ENCODE measurements at regions not wholly inside any gene's neighbourhood (a gene's known extent, or its start where the extent isn't known, plus 50 kb on each side); places are given as distances from the start of the nearest gene placed in this dataset.

DNA sequence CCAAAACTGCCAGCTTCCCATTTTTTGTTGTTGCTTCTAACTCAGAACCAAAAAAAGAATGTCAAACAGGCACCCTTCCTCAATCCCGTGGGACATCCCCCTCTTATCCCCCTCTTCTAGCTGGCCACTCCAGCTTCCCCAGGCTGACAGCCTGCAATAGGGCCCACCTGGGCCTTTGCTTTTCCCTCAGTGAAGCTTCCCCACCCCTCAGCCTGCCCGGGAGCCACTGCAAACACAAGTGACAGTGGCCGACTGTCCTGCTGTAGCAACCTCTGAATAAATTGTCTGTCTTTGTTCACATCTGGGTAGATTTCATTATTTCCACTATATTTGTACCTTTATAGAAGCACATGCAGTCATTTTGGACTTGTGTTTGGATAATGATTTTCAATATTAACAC lies 245.3 kb downstream of the GADD45G start:
- TF ChIP-seq, protein P1, sequence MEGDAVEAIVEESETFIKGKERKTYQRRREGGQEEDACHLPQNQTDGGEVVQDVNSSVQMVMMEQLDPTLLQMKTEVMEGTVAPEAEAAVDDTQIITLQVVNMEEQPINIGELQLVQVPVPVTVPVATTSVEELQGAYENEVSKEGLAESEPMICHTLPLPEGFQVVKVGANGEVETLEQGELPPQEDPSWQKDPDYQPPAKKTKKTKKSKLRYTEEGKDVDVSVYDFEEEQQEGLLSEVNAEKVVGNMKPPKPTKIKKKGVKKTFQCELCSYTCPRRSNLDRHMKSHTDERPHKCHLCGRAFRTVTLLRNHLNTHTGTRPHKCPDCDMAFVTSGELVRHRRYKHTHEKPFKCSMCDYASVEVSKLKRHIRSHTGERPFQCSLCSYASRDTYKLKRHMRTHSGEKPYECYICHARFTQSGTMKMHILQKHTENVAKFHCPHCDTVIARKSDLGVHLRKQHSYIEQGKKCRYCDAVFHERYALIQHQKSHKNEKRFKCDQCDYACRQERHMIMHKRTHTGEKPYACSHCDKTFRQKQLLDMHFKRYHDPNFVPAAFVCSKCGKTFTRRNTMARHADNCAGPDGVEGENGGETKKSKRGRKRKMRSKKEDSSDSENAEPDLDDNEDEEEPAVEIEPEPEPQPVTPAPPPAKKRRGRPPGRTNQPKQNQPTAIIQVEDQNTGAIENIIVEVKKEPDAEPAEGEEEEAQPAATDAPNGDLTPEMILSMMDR (IDR thresholded peaks at IDR 0.05) = no peak
- no peak for TF ChIP-seq POLR2A (IDR thresholded peaks at IDR 0.05)
